Spleen (tissue), 11 donors: ENCODE measurements at regions not wholly inside any gene's neighbourhood (a gene's known extent, or its start where the extent isn't known, plus 50 kb on each side); places are given as distances from the start of the nearest gene placed in this dataset.
"Not testable (repeated sequence)": the region's sequence is repeated elsewhere in the genome, so short reads cannot be mapped to it uniquely, and the experiment has no call there.

Source experiments
- DNase-seq: peaks from one replicate; pipeline ENCODE4 v3.0.0-alpha.2; 2020
- H3K27ac ChIP-seq, 8 donors: fragments of 200-600 bp; sonication (generic) in 7 of 8; 1 replicate in 4 of 8; 2 replicates in 4 of 8; pipeline versions ENCODE4 v1.5.0 to v1.8.0; 2016 to 2021; ENCODE audit warnings: inconsistent platforms in 4 of 8, mild to moderate bottlenecking in 4 of 8, moderate library complexity in 1 of 8
- H3K27me3 ChIP-seq, 7 donors: fragments of 200-600 bp; sonication (generic) in 6 of 7; replicated peaks in 1 of 7; 1 replicate in 4 of 7; 2 replicates in 3 of 7; pipeline versions ENCODE4 v1.5.0 to v1.8.0; 2016 to 2021; ENCODE audit warnings: inconsistent platforms in 3 of 7, mild to moderate bottlenecking in 1 of 7
- H3K36me3 ChIP-seq, 6 donors: fragments of 200-600 bp; sonication (generic) in 5 of 6; 1 replicate in 4 of 6; 2 replicates in 2 of 6; pipeline versions ENCODE4 v1.5.0 to v1.8.0; 2016 to 2021; ENCODE audit warnings: inconsistent platforms in 2 of 6
- H3K4me1 ChIP-seq, 6 donors: fragments of 200-600 bp; sonication (generic) in 5 of 6; 1 replicate in 3 of 6; 2 replicates in 3 of 6; pipeline versions ENCODE4 v1.5.0 to v1.8.0; 2016 to 2021; ENCODE audit warnings: inconsistent platforms in 3 of 6
- H3K4me3 ChIP-seq, 8 donors: fragments of 200-600 bp; sonication (generic) in 7 of 8; 1 replicate in 4 of 8; 2 replicates in 4 of 8; pipeline versions ENCODE4 v1.5.0 to v1.8.0; 2016 to 2021; ENCODE audit warnings: inconsistent platforms in 4 of 8, mild to moderate bottlenecking in 4 of 8, moderate library complexity in 2 of 8
- H3K9me3 ChIP-seq, 8 donors: fragments of 200-600 bp; sonication (generic) in 7 of 8; 1 replicate in 4 of 8; 2 replicates in 4 of 8; pipeline versions ENCODE4 v1.5.0 to v1.8.0; 2016 to 2021; ENCODE audit warnings: inconsistent platforms in 4 of 8
- POLR2A ChIP-seq, 3 donors: fragments of 450-650 bp; IDR thresholded peaks; one replicate each; pipeline ENCODE4 v1.5.1; 2017; ENCODE audit warnings: antibody characterized with exemption in 3 of 3, mild to moderate bottlenecking in 1 of 3
- POLR2AphosphoS5 ChIP-seq, 3 donors: sonication (generic); formaldehyde crosslinking; IDR thresholded peaks; one replicate each; pipeline ENCODE4 v1.5.1; 2017; ENCODE audit warnings: antibody characterized with exemption in 3 of 3
- WGBS, 5 donors: extraction: QIAGEN DNeasy Blood & Tissue Kit in 3 of 5; methylation state at CpG; one replicate each; pipeline versions ENCODE4 v1.1.5 to v1.1.7; 2013 to 2018; 5-methylcytosine and 5-hydroxymethylcytosine counted together
- intact Hi-C: fragments of 100-400 bp; cut with DNase I; formaldehyde crosslinking; loops from one replicate; pipeline ENCODE4 v1.15.0; 2023; ENCODE audit warnings: low total_unique reads
- TF ChIP-seq, protein P1 (sequence below), 11 experiments: fragments of 200-600 bp in 7 of 11; fragments of 450-650 bp in 4 of 11; sonication (generic) in 4 of 11; IDR thresholded peaks in 8 of 11; conservative IDR thresholded peaks in 3 of 11; 1 replicate in 7 of 11; 2 replicates in 4 of 11; pipeline versions ENCODE4 v1.4.0 to v1.8.0; 2016 to 2021; ENCODE audit warnings: antibody characterized with exemption in 11 of 11, inconsistent platforms in 4 of 11, mild to moderate bottlenecking in 1 of 11
- donor health status: healthy with polysubstance abuse.
- donor health status: DM: no; HTN: no; CAD: no; lungs with moderate emphysema.
- donor health status: DM: no; HTN: no; CAD: no.
- donor health status: Bipolar disorder and iron deficiency.
- donor health status: healthy.
- donor health status: DM: no; HTN: no; CAD: no.
- donor health status: DM: yes; HTN: yes; CAD: no.

DNA sequence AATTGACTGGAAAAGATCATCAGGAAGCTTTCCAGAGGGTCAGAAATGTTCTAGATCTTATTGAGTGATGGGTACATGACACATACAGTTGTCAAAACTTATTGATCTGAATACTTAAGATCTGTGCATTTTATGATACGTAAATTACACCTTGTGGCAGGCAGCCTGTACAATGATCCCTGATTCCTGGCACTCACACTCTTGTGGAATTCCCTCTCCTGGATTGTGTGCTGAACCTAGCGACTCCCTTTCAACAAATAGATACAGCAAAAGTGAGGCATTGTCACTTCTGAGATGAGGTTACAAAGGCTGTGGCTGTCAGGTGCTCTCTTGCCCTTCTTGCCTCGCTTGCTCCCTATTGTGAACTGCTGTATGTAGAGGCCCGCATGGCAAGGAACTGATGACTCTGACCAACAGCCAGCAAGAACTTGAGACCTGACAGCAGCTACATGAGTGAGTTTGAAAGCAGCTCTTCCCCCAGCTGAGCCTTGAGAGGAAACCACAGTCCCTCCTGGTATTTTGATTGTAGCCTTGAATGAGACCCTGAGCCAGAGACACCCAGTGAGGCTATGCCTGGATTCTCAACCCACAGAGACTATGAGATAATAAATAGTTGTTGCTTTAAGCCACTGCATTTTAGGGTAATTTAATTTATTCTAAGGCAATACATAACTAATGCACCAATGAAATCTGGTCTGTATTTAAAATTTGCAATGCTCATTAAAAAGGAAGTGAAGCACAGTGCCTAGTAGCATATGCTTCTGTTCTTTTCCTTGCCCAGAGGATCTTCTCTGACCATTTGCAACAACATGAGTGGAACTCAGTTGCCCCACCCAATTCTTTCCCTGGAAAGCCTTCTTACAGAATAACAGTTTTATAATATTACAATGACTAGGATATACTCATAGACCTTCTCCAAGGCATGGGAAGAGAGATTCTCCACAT is 60.5 kb upstream of the IZUMO1R start:
- TF ChIP-seq POLR2A (IDR thresholded peaks at IDR 0.05) (no peak), POLR2AphosphoS5 (IDR thresholded peaks at IDR 0.05) (no peak)
- TF ChIP-seq, protein P1, sequence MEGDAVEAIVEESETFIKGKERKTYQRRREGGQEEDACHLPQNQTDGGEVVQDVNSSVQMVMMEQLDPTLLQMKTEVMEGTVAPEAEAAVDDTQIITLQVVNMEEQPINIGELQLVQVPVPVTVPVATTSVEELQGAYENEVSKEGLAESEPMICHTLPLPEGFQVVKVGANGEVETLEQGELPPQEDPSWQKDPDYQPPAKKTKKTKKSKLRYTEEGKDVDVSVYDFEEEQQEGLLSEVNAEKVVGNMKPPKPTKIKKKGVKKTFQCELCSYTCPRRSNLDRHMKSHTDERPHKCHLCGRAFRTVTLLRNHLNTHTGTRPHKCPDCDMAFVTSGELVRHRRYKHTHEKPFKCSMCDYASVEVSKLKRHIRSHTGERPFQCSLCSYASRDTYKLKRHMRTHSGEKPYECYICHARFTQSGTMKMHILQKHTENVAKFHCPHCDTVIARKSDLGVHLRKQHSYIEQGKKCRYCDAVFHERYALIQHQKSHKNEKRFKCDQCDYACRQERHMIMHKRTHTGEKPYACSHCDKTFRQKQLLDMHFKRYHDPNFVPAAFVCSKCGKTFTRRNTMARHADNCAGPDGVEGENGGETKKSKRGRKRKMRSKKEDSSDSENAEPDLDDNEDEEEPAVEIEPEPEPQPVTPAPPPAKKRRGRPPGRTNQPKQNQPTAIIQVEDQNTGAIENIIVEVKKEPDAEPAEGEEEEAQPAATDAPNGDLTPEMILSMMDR (IDR thresholded peaks at IDR 0.05 in 8 of 11, conservative IDR thresholded peaks at IDR 0.05 in 3 of 11), result no peak
- DNase-seq, result no peak
- H3K27me3 ChIP-seq, result no peaks in the 10 kb centered on the region
- 71 to 81% (median 74%) methylated on average over 4 of the region's 4 CpGs for WGBS, 5 donors
- H3K27ac ChIP-seq, result no peak overlapping the region
- no peaks in the 10 kb centered on the region for H3K36me3 ChIP-seq
- H3K4me1 ChIP-seq, result no peaks in the 10 kb centered on the region
- H3K9me3 ChIP-seq, result peaks cover 1 to 17% (median 8%) of the 10 kb centered on the region in 8 donors
- H3K4me3 ChIP-seq, result no peak overlapping the region
- intact Hi-C loops, result no loop called here

DNA sequence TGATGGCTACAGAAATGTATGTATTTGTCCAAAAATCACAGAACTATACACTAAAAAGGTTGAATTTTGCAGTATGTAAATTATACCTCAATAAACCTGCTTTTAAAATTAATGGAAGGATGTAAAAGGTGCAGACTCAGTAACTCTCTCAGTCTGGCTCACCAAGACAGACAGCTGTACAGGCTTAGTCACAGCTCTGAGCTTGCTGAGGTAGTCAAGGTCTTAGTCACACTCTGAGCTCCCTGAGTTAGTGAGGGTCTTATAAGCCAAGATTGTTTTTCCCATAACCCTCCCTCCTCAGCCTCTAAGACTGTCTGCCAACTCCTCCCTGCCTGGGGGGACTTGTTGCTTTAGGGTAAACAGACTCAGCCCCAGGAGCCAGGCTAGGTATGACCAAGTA is 59.3 kb upstream of the IZUMO1R start:
- no peaks in the 10 kb centered on the region for H3K36me3 ChIP-seq
- no peak for TF ChIP-seq POLR2AphosphoS5 (IDR thresholded peaks at IDR 0.05)
- TF ChIP-seq, protein P1 (IDR thresholded peaks at IDR 0.05 in 8 of 11, conservative IDR thresholded peaks at IDR 0.05 in 3 of 11), result no peak
- TF ChIP-seq POLR2A (IDR thresholded peaks at IDR 0.05), result no peak
- H3K27ac ChIP-seq, result no peak overlapping the region
- intact Hi-C loops, result no loop called here
- no peak for DNase-seq
- H3K27me3 ChIP-seq, result no peaks in the 10 kb centered on the region
- peaks cover 0 to 14% (median 6%) of the 10 kb centered on the region in 8 donors for H3K9me3 ChIP-seq
- H3K4me3 ChIP-seq, result no peak overlapping the region
- no peaks in the 10 kb centered on the region for H3K4me1 ChIP-seq

DNA sequence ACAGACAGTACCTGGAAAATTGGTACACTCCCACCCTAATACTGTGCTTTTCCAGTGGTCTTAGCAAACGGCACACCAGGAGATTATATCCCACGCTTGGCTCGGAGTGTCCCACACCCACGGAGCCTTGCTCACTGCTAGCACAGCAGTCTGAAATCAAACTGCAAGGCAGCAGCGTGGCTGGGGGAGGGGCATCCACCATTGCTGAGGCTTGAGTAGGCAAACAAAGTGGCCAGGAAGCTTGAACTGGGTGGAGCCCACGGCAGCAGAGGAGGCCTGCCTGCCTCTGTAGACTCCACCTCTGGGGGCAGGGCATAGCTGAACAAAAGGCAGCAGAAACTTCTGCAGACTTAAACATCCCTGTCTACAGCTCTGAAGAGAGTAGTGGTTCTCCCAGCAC is 56.1 kb upstream of the IZUMO1R start:
- not testable (repeated sequence) for H3K27me3 ChIP-seq
- WGBS, 5 donors, result 81 to 93% (median 91%) methylated on average over 5 to 6 of the region's 6 CpGs

DNA sequence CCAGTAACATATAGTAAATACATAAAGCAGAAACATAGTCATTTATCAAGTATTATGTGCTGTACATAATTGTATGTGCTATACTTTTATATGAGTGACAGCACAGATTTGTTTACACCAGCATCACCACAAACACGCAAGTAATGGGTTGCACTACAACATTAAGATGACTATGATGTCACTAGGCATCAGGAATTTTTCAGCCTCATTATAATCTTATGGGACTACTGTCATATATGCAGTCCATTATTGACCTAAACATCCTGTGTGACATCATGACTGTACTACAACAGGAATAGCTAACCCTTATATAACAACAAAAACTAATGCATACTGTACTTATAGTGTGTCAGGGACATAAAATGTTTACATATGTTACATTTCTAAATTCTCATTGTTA is 50.2 kb upstream of the IZUMO1R start:
- no peaks in the 10 kb centered on the region for H3K27me3 ChIP-seq
- H3K27ac ChIP-seq, result no peak overlapping the region
- peaks cover 0 to 23% (median 9%) of the 10 kb centered on the region in 8 donors for H3K9me3 ChIP-seq
- intact Hi-C loops, result no loop called here
- H3K4me3 ChIP-seq, result no peak overlapping the region
- no peaks in the 10 kb centered on the region for H3K36me3 ChIP-seq
- WGBS, 5 donors, result 86 to 95% (median 95%) methylated on average over 1 of the region's 1 CpG
- no peak for TF ChIP-seq POLR2A (IDR thresholded peaks at IDR 0.05)
- TF ChIP-seq, protein P1 (IDR thresholded peaks at IDR 0.05 in 8 of 11, conservative IDR thresholded peaks at IDR 0.05 in 3 of 11), result no peak
- no peak for TF ChIP-seq POLR2AphosphoS5 (IDR thresholded peaks at IDR 0.05)
- no peak for DNase-seq
- no peaks in the 10 kb centered on the region for H3K4me1 ChIP-seq

More for the DNA sequence above, 56.1 kb upstream of the IZUMO1R start:
- H3K9me3 ChIP-seq, result peaks cover 0 to 15% (median 7%) of the 10 kb centered on the region in 8 donors
- H3K4me3 ChIP-seq, H3K4me1 ChIP-seq, H3K36me3 ChIP-seq, H3K27ac ChIP-seq, DNase-seq, intact Hi-C loops: not testable (repeated sequence)
